GM12875 (cell line): ENCODE measurements at regions not wholly inside any gene's neighbourhood (a gene's known extent, or its start where the extent isn't known, plus 50 kb on each side); places are given as distances from the start of the nearest gene placed in this dataset.

Source experiments
- H3K4me3 ChIP-seq: one replicate; pipeline ENCODE4 v1.5.1; 2011; ENCODE audit warnings: low read depth, low read length, control low read depth
- TF ChIP-seq, protein P1 (sequence below): IDR thresholded peaks from 2 replicates; pipeline ENCODE4 v1.5.1; 2011; ENCODE audit warnings: low read depth, mild to moderate bottlenecking, control low read depth, inconsistent platforms, low read length, moderate library complexity, borderline replicate concordance; ENCODE audit not compliant: insufficient read depth

DNA sequence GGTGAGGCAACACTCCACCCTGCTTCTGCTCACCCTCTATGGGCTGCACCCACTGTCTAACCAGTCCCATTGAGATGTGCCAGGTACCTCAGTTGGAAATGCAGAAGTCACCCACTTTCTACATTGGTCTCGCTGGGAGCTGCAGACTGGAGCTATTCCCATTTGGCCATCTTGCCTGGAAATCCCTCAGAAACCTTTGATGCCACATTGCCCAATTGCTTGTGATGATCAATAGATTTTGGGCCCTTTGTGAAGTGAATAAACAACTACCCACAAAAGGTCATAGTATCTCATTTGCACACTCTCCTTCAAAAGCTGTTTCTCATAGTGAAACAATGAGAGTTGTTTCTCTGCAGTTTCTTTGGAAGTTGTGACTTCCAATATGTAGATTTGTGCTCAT lies 742.9 kb downstream of the INHBA start:
- H3K4me3 ChIP-seq: no peak overlapping the region
- TF ChIP-seq, protein P1, sequence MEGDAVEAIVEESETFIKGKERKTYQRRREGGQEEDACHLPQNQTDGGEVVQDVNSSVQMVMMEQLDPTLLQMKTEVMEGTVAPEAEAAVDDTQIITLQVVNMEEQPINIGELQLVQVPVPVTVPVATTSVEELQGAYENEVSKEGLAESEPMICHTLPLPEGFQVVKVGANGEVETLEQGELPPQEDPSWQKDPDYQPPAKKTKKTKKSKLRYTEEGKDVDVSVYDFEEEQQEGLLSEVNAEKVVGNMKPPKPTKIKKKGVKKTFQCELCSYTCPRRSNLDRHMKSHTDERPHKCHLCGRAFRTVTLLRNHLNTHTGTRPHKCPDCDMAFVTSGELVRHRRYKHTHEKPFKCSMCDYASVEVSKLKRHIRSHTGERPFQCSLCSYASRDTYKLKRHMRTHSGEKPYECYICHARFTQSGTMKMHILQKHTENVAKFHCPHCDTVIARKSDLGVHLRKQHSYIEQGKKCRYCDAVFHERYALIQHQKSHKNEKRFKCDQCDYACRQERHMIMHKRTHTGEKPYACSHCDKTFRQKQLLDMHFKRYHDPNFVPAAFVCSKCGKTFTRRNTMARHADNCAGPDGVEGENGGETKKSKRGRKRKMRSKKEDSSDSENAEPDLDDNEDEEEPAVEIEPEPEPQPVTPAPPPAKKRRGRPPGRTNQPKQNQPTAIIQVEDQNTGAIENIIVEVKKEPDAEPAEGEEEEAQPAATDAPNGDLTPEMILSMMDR: no peak

DNA sequence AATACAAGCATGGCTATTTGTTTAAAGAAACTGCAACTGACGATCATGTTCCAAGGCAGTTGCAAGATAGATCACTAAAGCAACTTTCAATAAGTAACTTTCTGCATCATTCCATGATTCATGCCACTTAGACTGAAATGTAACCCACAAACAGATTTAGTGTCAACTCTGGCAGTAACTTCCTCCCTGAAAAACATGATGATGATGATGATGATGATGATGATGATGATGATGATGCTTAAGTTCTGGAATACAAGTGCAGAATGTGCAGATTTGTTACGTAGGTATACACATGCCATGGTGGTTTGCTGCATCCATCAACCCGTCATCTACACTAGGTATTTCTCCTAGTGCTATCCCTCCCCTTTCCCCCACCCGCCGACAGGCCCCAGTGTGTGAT lies 754.7 kb downstream of the INHBA start:
- H3K4me3 ChIP-seq: no peak overlapping the region
- TF ChIP-seq, protein P1: no peak

DNA sequence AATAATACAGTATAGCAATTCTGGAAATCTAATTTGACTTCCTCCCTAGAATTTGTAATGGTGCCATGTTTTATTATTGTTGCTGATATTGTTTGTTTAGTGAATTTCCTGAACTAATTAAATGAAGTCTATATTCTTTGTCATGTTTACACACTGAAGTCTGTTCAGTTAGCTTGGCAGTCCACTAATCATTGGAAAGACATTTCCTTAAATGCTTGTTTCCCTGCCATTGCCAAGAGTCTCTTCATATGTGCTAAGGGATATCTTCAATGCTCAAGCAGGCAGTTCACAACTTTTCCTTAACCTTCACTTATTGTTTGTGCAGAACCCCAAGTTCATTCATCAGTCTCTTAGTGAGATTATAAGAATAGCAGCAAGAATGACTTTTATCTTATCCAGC lies 755.3 kb downstream of the INHBA start:
- H3K4me3 ChIP-seq: no peak overlapping the region
- TF ChIP-seq, protein P1: no peak

DNA sequence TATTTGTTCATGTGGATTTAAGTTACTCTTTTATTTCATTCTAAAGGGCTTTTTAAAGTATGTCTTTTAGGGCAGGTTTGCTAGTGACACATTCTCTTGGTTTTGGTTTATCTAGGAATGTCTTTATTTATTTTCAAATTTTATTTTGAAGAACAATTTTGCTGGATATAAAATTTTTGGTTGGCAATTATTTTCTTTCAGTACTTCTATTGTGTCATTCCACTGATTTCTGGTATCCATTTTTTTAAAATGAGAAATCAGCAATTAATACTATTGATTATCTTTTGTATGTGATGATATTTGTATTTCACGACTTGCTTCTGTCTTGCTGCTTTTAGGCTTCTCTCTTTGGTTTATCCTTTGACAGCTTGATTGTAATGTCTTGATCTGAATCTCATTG lies 756.3 kb downstream of the INHBA start:
- H3K4me3 ChIP-seq: no peak overlapping the region
- TF ChIP-seq, protein P1: no peak

DNA sequence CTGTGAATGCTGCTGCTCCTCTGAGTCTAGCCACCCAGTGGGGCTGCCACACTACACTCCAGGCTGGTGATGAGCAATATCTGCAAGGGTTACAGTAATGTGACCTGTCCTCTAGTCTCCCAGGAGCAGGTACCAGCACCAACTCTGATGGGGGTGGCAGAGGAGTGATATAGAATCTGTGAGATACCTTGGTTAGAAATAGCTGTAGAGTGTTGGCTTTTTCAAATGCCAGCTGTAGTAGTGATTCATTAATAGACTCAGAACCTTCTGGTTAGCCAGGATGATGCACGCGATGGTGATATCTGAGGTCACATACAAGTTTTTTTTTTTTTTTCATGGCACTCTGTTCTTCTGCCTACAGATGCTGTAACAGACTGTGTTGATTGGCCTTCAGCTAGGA lies 757.1 kb downstream of the INHBA start:
- TF ChIP-seq, protein P1: no peak
- no peak overlapping the region for H3K4me3 ChIP-seq

DNA sequence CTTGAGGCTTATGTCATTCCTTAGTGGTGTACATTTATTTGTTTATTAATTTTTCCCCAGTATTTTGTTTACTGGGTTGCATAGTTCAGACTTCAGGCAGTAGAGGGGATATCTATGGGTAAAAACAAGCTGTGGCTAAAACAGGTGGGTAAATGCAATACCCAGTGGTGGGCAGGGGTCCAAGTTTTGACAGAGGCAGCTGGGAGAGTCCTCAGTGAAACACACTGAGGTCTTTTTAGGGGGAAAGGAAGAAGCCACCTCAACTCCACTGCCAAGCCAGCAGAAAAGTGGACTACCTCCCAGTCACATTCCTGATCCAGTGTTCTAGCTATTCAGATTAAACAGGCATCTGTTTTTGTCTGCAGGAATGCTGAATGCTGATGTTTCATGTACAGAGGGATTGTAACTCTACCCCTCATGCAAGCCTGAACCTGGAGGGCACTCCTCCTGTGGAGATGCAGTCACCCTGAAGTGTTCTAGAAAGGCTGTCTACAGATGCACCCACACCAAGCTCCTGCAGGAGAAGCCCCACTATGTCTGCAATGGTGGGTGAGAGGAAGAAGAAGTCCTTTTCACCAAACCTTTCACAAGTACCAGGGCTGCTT lies 757.8 kb downstream of the INHBA start:
- TF ChIP-seq, protein P1: no peak
- H3K4me3 ChIP-seq: no peak overlapping the region

DNA sequence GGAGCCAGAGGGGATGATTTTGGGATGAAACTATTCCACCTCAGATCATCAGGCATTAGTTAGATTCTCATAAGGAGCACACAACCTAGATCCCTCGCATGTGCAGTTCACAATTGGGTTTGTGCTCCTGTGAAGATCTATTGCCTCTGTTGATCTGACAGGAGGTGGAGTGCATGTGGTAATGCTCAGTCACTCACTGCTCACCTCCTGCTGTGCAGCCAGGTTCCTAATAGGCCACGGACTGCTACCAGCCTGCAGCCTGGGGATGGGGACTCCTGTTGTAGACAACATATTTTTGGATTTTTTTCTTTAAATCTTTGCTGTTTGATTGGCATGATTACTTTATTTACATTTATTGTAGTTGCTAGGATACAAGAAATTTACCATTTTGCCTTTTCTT lies 765.0 kb downstream of the INHBA start:
- TF ChIP-seq, protein P1: no peak
- no peak overlapping the region for H3K4me3 ChIP-seq
